ENCODE measurements at regions not wholly inside any gene's neighbourhood (a gene's known extent, or its start where the extent isn't known, plus 50 kb on each side); places are given as distances from the start of the nearest gene placed in this dataset.

- peaks cover 10% of the 10 kb centered on the region for H3K4me1 ChIP-seq (ENCODE audit: control insufficient read depth, extremely low read depth, insufficient read depth, low read length)
- no peak overlapping the region for H2AFZ ChIP-seq (ENCODE audit: low read depth, low read length)
- FAIRE-seq (no peak), DNase-seq (ENCODE audit: low read depth, low spot score) (no peak)
- no peak overlapping the region for H3K4me2 ChIP-seq (ENCODE audit: insufficient read depth, low read length)
- no peak overlapping the region for H3K9ac ChIP-seq (replicated peaks; ENCODE audit: extremely low read depth, insufficient read depth, low read length)
- ChIA-PET CTCF (no interaction called here), POLR2A (no interaction called here)
- H3K9me3 ChIP-seq (replicated peaks; ENCODE audit: control insufficient read depth, insufficient read depth, low read length), result no peaks in the 10 kb centered on the region
- no peaks in the 10 kb centered on the region for H3K79me2 ChIP-seq (ENCODE audit: control insufficient read depth, insufficient read depth, low read length)
- no peaks in the 10 kb centered on the region for H3K27me3 ChIP-seq (ENCODE audit: control insufficient read depth in 2 of 2, insufficient read depth in 2 of 2, low read length in 2 of 2)
- no peaks in the 10 kb centered on the region for H3K36me3 ChIP-seq (ENCODE audit: control insufficient read depth in 2 of 2, extremely low read depth in 1 of 2, insufficient read depth in 2 of 2, low read length in 2 of 2)
- no TSS peak for BruUV-seq (replicated peaks)
- H3K4me3 ChIP-seq (replicated peaks in 1 of 3; ENCODE audit: insufficient read depth in 1 of 3, low read depth in 1 of 3, low read length in 3 of 3), result no peak overlapping the region
- intact Hi-C loops (cut with micrococcal nuclease) (no loop called here), dilution Hi-C loops (cut with MboI; ENCODE audit: extremely low pct_ligation_motif_present, low sequenced_read_pairs) (no loop called here)
- no peak overlapping the region for H3K27ac ChIP-seq (ENCODE audit: insufficient read depth, low read depth, low read length)
- peak; percentile 24 for TF ChIP-seq GATA2 (IDR thresholded peaks at IDR 0.05; ENCODE audit: insufficient read depth, insufficient read length, low read depth, low read length)
- no peak for TF ChIP-seq FOS (IDR thresholded peaks at IDR 0.05; ENCODE audit: borderline replicate concordance, insufficient read depth, low read length)
- no peaks in the 10 kb centered on the region for H3K9me1 ChIP-seq (replicated peaks; ENCODE audit: control insufficient read depth, extremely low read depth, insufficient read depth, low read length)
- H4K20me1 ChIP-seq (replicated peaks; ENCODE audit: control insufficient read depth, extremely low read depth, insufficient read depth, low read length), result no peaks in the 10 kb centered on the region
These were observed 529.8 kb upstream of the NBEA start for GRCh38 chr13:34412295-34412694.

- Histone ChIP-seq H3K27me3 (ENCODE audit: control insufficient read depth in 2 of 2, insufficient read depth in 2 of 2, low read length in 2 of 2) (no peaks in the 10 kb centered on the region), H3K79me2 (ENCODE audit: control insufficient read depth, insufficient read depth, low read length) (no peaks in the 10 kb centered on the region), H3K27ac (ENCODE audit: insufficient read depth, low read depth, low read length) (no peak overlapping the region), H3K4me3 (replicated peaks in 1 of 3; ENCODE audit: insufficient read depth in 1 of 3, low read depth in 1 of 3, low read length in 3 of 3) (no peak overlapping the region), H3K36me3 (ENCODE audit: control insufficient read depth in 2 of 2, extremely low read depth in 1 of 2, insufficient read depth in 2 of 2, low read length in 2 of 2) (no peaks in the 10 kb centered on the region), H3K9me3 (replicated peaks; ENCODE audit: control insufficient read depth, insufficient read depth, low read length) (no peaks in the 10 kb centered on the region), H3K4me1 (ENCODE audit: control insufficient read depth, extremely low read depth, insufficient read depth, low read length) (peaks cover 10% of the 10 kb centered on the region), H3K9ac (replicated peaks; ENCODE audit: extremely low read depth, insufficient read depth, low read length) (no peak overlapping the region), H3K4me2 (ENCODE audit: insufficient read depth, low read length) (no peak overlapping the region), H3K9me1 (replicated peaks; ENCODE audit: control insufficient read depth, extremely low read depth, insufficient read depth, low read length) (no peaks in the 10 kb centered on the region), H2AFZ (ENCODE audit: low read depth, low read length) (no peak overlapping the region), H4K20me1 (replicated peaks; ENCODE audit: control insufficient read depth, extremely low read depth, insufficient read depth, low read length) (no peaks in the 10 kb centered on the region)
- no TSS peak for BruUV-seq (replicated peaks)
- DNase-seq (ENCODE audit: low read depth, low spot score), result peak; percentile 29
- no peak for TF ChIP-seq POLR2AphosphoS5 (IDR thresholded peaks at IDR 0.05; ENCODE audit: insufficient read depth, low read depth, low read length)
- TF ChIP-seq CTCF (IDR thresholded peaks at IDR 0.05; ENCODE audit: extremely low read depth in 1 of 2, insufficient read depth in 1 of 2, low read depth in 1 of 2, low read length in 2 of 2), result no peak
- peak; percentile 60 for TF ChIP-seq FOS (IDR thresholded peaks at IDR 0.05; ENCODE audit: borderline replicate concordance, insufficient read depth, low read length)
- no peak for TF ChIP-seq EZH2 (IDR thresholded peaks at IDR 0.05; ENCODE audit: borderline replicate concordance, low read depth, low read length, severe bottlenecking)
- ChIA-PET POLR2A (no interaction called here), CTCF (no interaction called here)
- intact Hi-C loops (cut with micrococcal nuclease) (no loop called here), dilution Hi-C loops (cut with MboI; ENCODE audit: extremely low pct_ligation_motif_present, low sequenced_read_pairs) (no loop called here)
- peak; percentile 48 for FAIRE-seq
These were observed 529.2 kb upstream of the NBEA start for GRCh38 chr13:34412817-34413375.
